Epidermal melanocyte (primary cell): ENCODE measurements at regions not wholly inside any gene's neighbourhood (a gene's known extent, or its start where the extent isn't known, plus 50 kb on each side); places are given as distances from the start of the nearest gene placed in this dataset.

Source experiments
- DNase-seq: peaks from one replicate; pipeline ENCODE4 v3.0.0; 2011; ENCODE audit warnings: low spot score; ENCODE audit not compliant: insufficient read length

DNA sequence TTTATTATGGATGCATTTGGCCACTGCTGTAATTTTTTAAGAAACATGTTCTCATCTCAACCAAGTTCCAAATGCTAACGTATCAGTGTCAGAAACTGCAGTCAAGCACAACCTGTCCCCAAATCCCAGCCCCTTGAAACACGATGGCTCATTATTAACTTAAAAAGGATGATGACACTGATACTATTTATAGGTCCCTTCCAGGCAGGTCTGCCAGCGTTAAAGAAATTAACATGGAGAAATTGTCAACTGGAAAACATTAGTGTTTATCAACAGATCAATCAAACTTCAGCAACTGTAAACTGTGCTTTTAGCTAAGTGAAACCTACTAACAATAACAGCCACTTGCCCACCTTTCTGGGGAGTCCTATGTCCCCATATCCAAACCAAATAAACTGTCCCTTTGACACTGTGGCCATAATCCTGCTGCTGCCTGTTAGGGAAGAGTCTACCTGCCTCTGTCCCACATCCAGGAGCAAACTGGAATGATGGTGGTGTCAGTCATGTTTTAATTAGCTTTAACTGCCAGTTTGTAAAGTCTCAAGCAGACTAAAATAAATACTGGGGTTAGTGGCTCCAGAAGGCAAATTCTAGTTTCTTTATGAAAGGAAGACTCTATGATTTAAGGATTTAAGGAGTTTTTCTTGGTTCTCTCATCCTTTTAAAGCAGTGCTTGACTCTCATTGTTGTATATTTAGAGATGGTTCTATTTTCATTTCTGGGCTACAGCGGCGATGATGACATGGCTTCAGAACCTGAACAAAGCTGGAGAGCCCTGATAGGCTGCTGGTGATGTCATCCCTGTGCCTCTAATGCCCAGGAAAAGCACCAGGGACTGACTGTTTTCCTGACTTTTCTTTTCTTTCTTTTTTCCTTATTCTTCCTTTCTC lies 583.6 kb upstream of the PIK3C3 start:
- no peak for DNase-seq

DNA sequence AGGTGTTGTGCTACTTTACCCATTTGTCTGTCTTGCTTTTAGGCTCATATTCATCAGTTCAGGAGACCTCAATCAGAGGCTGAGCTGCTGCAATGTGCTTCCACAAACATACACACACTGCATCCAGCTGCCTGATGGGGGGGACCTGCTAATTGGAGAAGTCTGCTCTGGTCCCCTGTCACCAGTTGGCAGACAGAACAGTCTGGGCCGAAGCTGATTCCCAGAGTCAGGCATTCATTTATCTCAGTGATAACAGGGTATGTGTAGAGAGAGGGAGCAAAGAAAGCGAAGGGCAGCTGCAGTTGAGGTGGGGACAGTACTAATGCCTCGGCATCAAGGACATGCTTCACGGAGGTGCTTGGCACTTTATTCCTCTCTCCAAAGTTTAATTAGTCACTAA lies 584.3 kb upstream of the PIK3C3 start:
- no peak for DNase-seq

DNA sequence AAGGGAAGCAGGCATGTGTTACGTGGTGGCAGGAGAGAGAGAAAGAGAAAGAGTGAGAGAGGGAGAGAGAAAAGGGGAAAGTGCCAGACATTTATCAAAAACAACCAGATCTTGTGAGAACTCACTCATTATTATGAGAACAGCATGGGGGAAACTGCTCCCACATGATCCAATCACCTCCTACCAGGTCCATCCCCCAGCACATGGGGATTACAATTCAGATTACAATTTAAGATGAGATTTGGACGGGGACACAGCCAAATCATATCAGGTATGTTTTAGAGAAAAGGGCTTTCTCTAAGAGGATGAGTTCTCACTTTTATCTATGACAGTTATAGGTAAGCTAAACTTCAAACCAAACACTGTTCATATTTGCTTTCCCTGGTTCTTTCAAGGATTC lies 597.3 kb upstream of the PIK3C3 start:
- no peak for DNase-seq

DNA sequence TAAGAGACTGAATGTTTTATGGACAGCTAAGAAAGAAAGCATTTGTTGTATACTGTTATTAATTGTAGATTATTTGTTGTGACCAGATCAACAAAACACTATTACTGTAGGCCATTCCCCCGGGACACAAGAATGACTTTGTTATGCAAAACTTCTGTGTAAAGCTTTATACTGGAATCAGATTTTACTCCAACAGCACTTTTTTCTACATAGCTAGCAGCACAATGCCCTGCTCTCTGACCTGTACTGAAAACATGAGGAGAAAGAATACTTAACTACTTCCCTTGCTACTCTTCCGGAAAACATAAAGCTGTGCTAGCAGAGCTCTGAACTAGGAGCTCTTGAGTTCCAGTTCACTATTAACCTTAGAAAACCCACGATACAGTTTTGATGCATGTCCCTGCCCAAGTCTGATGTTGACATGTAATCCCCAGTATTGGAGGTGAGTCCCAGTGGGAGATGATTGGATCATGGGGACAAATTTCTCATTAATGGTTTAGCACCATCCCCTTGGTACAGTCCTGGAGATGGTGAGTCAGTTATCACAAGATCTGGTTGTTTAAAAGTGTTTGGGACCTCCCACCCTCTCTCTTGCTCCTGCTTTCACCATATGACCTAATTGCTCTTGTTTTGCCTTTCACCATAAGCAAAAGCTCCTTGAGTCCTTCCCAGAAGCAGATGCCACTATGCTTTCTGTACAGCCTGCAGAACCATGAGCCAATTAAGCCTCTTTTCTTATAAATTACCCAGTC lies 601.1 kb upstream of the PIK3C3 start:
- no peak for DNase-seq

DNA sequence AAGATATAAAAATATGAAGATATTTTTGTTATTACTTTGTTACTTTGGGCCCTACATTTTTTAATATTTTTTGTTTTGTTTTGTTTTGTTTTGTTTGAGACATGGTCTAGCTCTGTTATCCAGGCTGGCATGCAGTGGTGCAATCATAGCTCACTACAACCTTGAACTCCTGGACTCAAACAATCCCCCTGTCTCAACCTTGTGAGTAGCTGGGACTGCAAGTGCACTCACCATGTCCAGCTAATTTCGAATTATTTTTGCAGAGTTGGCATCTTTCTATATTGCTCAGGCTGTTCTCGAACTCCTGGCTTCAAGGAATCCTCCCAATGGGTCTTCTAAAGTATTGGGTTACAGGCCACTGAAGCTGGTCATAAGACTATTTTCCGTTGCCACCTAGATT lies 603.6 kb upstream of the PIK3C3 start:
- no peak for DNase-seq

DNA sequence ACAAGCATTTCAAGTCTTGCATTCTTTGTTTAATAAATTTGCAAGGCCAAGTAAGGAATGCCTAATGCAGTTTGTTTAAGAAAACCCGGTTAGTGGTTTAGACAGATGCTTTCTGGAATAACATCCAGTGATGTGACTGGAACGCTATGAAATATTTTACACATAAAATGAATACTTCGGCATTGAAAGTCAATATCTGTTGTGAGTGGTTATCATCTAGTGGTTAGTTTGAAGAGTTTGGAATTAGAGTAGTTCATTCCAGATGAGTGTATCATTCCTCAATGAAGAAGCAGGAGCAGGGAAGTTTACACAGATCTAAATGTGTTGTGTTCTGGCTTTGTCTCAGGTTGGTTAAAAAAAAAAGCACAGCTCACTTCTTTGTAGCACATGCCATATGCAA lies 608.0 kb upstream of the PIK3C3 start:
- no peak for DNase-seq

DNA sequence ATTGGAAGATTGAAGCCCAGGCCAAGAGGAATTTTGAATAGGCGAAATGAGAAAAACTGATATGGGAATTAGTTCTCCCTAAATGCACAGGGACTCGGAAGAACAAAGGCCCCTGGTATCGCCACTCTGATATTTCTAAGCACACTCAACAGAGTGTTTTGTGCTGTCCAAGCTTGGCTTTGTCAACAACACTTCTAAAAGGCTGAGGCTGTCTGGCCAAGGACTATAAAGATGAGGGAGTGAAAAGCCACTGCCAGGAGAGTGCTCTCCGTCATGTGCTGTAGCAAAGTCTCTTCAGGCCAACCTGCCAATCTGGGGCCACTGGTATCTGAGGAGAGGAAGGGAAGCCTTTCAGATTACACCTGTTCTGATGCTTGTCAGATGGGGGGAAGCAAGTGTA lies 611.2 kb upstream of the PIK3C3 start:
- no peak for DNase-seq

DNA sequence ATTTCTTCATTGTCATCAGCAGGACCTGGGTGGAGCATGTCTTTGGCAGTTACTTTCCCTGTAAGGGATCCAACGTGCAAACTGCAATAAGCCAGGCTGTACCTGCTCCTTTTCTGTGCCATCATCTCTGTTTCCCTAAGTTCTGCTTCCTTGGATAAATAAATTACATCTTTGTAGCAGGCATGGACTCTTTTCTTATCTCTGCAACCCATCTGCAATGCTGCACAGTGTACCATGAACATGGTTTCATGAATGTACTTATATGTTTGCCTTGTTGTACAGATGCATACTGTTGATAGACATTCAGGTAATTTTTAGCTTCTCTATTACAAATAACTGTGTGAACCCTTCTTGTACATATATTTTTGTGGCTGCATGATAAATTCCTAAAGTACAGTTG lies 616.7 kb upstream of the PIK3C3 start:
- no peak for DNase-seq

DNA sequence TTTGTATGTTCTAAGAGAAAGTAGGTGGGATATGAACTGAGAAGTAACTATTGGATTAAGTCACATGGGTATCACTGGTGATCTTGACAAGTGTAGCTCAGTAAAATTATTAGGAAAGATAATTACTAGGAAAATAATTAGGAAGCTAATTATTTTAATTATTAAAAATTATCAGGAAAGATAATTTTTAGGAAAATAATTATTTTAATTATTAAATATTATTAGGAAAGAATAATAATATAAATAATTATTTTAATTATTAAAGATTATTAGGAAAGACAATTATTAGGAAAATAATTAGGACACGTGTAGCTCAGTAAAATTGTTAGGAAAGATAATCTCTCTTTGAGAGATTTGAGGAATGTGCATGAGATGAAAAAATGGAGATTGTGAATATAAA lies 623.4 kb upstream of the PIK3C3 start:
- DNase-seq = no peak

DNA sequence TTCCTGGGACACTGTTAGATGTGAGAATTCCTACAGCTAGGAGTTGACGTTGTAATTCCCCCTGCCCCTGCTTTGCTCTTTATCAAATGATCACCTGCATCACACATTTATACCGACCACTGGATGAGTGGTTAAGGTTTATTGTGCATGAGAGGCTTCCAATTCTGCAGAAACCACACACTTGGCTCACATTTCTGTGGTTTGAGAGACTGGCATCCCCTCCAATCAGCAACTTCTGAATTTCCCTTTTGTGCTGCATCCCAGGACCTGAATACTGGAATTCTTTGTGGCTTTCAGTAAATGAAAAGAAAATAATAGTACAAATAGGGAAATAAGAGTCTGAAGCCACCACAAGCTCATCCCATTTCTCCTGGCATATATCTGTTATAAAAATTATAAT lies 628.7 kb upstream of the PIK3C3 start:
- DNase-seq = no peak

DNA sequence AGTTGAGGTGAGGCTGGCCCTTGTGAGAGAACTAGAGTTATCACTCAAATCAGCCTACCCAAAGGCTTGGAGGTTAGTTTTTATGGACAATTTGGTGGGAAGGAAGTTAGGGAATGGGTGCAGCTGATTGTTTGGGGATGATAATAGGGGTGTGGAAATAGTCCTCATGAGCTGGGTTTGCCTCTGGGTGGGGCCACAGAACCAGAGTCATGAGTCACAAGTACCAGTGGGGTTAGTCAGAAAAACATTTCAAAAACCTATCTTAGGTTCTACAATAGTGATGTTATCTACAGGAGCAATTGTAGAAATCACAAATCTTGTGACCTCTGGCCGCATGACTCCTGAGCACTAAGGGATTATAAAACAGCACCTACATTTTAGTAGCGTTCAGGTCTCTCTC lies 630.1 kb upstream of the PIK3C3 start:
- no peak for DNase-seq

DNA sequence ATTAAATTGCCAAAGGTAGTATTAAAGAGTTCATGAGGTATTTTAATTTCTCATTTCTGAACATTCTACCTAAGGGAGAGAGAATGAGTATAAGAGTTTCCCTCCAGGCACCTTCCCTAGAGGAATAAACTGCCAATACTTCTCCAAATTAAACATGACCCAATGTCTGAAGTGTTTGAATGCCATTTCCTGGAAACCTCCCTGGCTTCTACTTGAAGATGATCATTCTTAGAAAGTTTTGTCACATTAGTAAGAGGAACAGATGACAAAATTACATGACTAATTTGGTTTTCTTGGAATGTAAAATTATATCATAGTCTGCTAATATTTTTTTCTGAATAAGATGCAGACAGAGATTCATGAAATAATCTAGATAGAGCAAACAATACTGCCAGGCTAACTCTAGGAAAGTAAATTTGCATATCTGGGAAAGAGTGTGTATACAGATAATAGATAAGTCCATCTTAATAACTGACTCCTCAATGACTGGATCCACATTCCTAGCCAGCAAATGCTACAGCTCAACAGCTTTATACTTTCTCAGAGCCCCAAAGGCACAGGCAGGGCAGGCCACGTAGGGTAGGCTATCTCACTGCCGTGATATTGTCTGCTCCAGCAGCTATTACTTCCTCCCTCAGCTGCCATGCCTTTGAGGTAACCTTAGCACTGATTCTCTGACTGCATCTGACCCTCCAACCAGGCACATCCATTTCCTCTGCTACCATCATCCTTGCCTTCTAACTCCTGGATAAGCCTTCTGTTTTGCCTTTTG lies 630.8 kb upstream of the PIK3C3 start:
- DNase-seq = no peak

DNA sequence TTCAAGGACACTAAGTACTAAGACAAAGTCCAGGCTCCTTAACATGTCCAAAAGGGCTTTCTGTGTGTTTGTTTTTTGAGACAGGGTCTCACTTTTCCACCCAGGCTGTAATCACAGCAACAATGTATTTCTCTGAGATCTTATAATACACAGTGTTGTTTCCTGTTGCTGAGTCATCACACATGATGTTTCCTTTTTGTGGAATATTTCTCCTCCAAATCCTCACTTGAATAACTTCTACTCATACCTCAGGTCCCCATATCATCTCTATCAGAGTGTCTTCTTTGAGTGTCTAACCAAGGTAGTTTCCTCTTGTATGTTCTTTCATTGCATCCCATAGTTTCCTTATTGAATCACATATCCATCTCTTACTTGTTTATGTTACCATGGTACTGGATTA lies 632.0 kb upstream of the PIK3C3 start:
- DNase-seq = no peak

DNA sequence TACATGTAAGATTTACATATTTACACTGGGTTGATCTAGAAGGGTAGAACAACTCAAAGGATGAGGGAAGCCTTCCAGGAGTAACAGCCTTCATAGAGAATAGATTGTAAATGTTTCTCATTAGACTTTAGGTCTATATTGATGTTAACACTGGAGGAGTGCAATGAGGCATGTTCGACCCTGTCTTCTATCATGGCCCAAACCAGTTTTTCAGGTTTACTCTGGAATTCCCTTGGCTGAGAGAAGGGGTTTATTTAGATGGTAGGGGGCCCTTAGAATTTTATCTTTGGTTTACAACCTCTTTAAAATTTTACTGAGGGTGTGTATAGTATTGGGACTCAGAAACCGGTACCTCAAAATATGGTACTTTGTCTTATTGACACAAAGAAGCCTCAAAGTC lies 634.9 kb upstream of the PIK3C3 start:
- no peak for DNase-seq

DNA sequence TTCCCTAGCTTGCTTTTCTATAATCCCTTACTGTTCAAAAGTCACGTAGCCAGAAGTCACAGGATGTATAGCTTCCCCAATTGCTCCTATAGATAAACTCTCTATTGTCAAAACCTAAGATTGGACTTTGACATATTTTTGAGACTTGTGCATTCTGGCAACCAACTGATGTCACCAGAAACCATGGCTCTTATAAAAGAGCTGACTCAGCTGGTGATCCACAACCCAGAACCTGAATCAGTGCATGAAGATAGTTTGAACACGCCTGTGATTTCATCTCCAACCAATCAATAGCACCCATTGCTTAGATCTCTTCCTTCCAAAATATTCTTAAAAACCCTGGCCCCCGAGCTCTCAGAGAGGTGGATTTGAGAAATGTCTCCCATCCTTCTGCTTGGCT lies 639.9 kb upstream of the PIK3C3 start:
- no peak for DNase-seq

DNA sequence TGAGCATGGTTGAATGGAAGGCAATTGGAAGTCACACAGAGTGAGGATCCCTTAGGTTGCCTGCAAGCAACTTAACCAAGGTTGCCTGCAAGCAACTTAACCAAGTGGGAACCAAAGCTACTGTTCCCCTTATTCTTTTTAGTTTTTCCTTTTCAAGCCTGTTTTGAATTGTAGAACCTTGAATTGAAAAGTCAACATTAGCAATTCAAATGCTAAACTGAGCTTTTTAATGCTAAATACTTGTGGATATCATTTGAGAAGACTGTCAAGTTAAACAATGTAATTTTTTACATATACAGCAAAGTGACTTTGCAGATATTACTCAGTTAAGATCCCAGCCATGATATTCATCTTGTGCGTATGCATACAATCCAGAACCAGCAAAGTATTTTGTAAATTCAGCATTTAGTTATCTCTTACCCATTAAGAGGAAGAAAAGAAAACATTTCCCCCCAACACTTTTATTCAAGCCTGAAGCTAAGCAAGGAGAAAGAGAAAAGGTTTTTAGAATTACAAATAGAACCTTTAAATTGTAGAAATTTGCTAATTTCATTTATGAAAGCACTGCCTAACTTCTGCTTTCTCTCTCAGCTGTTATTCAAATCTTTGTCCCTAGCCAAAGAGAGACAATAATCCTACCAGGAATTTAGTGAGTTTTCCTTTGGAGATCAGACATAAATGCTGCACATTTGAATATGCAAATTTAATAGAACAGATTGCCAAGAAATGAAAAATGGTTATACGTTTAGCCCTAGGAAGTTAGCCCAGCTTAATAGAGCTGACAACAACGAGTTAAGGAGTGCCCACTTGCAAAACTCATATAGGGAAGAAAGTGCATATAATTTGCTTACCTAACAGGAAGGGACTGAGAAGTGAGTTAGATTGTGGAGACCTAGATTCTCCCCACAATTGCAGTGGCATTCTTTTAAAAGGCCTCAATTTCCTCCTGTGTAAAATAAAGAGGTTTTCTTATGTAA lies 643.2 kb upstream of the PIK3C3 start:
- no peak for DNase-seq

DNA sequence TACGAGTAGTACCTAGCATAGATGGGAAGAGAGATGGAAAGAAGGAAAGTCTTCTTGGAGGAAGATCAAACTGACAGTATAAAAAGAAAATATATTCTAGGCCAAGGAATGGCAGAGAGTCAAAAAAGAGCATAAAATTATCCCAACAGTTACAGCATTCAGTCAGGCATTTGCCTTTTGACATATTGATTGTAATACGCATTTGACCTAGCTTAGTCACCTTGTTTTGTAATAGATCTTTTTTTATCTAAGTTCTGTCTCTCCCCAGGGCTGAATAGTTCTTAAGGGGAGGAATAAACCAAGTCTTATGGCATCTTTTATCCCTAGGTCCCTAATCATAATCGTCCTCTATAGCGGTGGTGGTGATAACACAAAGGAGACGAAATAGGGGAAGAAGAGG lies 657.3 kb upstream of the PIK3C3 start:
- no peak for DNase-seq

DNA sequence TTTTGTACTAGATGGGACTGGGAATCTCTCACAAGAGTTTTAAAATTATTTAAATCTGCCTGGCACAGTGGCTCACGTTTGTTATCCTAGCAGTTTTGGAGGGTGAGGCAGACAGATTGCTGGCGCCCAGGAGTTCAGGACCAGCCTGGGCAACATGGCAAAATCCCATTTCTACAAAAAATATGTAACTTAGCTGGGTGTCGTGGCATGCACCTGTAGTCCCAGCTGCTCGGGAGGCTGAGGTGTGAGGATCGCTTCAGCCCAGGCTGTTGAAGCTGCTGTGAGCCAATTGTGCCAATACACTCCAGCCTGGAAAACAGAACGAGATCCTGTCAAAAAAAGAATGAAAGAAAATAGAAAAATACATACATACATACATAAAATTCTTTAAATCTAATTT lies 685.7 kb upstream of the PIK3C3 start:
- DNase-seq = no peak

DNA sequence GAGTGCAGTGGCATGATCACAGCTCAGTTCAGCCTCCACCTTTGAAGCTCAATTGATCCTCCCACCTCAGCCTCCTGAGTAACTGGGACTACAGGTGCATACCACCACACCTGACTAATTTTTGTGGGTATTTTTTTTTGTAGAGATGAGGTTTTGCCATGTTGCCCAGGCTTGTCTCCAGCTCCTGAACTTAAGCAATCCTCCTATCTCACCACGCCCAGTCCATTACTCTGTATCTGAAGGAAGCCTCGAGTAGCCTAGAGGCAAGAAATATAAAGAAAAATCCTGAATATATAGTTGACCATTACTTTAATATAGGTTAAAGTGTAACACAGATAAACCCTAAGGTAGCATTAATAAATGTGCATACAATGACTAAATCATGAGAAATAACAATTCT lies 686.8 kb upstream of the PIK3C3 start:
- DNase-seq = no peak

DNA sequence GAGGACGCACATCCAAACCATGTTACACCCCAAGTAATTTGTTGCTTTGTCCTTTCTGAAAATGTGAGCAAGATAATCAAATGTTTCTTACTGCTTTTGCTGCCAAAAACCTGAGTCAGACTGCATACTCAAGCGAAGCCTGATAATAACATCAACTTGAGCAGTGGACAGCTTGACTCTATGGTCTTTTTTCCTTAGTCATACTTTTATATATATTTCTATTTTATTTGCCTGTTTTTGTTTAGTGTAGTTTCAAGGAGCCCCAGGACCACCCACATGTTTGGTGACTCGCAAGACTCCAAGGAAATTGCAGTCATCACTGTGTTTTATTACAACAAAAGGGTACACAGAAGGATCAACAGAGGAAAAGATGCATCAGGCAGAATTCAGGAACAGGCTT lies 688.4 kb upstream of the PIK3C3 start:
- no peak for DNase-seq

DNA sequence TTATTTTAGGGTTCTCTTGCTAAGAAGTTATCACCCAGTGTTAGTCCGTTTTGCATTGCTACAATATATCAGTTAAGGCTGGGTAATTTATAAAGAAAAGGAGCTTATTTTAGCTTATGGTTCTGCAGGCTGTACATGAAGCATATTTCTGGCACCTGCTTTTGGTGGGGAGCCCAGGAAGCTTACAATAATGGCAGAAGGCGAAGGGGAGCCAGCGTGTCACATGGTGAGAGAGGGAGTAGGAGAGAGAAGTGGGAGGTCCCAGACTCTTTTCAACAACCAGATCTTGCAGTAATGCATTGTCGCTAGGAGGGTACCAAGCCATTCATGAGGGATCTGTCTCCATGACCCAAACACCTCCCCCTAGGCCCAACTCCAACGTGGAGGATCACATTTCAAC lies 688.8 kb upstream of the PIK3C3 start:
- DNase-seq = no peak
